Suprapubic skin (tissue), 4 donors: ENCODE measurements at regions not wholly inside any gene's neighbourhood (a gene's known extent, or its start where the extent isn't known, plus 50 kb on each side); places are given as distances from the start of the nearest gene placed in this dataset.

Experiments
- DNase-seq, 2 donors: peaks; one replicate each; pipeline ENCODE4 v3.0.0-alpha.2; 2019; ENCODE audit warnings: low spot score in 2 of 2
- H3K27ac ChIP-seq: fragments of 200-600 bp; sonication (generic); one replicate; pipeline ENCODE4 v1.5.1; 2019
- H3K27me3 ChIP-seq: fragments of 200-600 bp; sonication (generic); one replicate; pipeline ENCODE4 v1.5.1; 2019
- H3K36me3 ChIP-seq: fragments of 200-600 bp; sonication (generic); one replicate; pipeline ENCODE4 v1.5.1; 2019
- H3K4me1 ChIP-seq: fragments of 200-600 bp; sonication (generic); one replicate; pipeline ENCODE4 v1.5.1; 2019
- H3K4me3 ChIP-seq: fragments of 200-600 bp; sonication (generic); one replicate; pipeline ENCODE4 v1.5.1; 2019; ENCODE audit warnings: mild to moderate bottlenecking
- H3K9me3 ChIP-seq: fragments of 200-600 bp; sonication (generic); one replicate; pipeline ENCODE4 v1.5.1; 2019
- EP300 ChIP-seq: sonication (generic); formaldehyde crosslinking; IDR thresholded peaks from one replicate; pipeline ENCODE4 v1.6.1; 2017; ENCODE audit warnings: antibody characterized with exemption
- POLR2A ChIP-seq, 2 donors: fragments of 450-650 bp; IDR thresholded peaks; one replicate each; pipeline ENCODE4 v1.6.1; 2017; ENCODE audit warnings: antibody characterized with exemption in 2 of 2, mild to moderate bottlenecking in 2 of 2, moderate library complexity in 2 of 2
- POLR2AphosphoS5 ChIP-seq, 3 donors: sonication (generic); formaldehyde crosslinking; IDR thresholded peaks; one replicate each; pipeline ENCODE4 v1.6.1; 2017; ENCODE audit warnings: antibody characterized with exemption in 3 of 3
- WGBS: methylation state at CpG from one replicate; pipeline ENCODE4 v1.1.5; 2018; 5-methylcytosine and 5-hydroxymethylcytosine counted together
- TF ChIP-seq, protein P1 (sequence below), 2 donors: fragments of 200-600 bp in 1 of 2; fragments of 450-650 bp in 1 of 2; sonication (generic) in 1 of 2; IDR thresholded peaks; one replicate each; pipeline ENCODE4 v1.5.1; 2016 to 2019; ENCODE audit warnings: antibody characterized with exemption in 2 of 2, mild to moderate bottlenecking in 1 of 2, moderate library complexity in 1 of 2

DNA sequence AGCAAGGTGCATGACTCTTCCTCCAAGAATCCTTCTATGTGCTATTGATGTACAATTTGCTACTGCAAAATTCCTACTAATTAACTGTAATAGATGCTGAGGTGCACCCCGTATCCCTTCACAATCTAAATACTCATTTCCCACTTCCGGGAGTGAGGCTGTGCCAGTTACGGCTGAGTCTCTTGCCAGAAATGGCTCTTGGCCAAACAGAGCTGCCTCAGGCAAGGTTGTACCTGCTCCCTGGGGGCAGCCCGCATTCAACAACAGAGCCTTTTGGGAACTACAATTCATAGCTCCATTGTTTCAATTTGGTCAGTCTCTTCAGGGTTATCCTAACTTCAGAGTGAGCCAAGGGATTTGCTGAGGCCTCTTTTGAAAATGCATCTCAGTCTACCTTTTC, 789.8 kb upstream of the MAP3K7 start:
- no peak for DNase-seq

DNA sequence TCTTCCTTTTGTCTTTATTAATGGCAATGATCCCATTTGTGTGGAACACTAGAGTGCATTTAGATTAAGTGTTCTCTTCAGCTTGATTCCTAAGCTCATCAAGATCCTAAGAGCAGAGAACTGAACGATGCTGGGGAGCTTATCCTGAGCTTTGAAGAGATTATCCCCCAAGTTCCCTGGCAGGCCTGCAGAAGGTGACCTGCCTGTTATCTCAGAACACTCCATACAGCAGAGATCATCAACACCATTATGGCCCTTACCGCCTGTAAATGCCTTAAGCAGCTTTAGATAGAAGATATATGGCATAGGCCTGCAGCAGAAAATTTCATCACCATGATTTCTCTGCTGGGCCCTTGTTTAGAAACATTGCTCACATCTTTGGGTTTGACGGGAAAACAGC, 779.9 kb upstream of the MAP3K7 start:
- TF ChIP-seq POLR2AphosphoS5 (IDR thresholded peaks at IDR 0.05) = no peak
- Histone ChIP-seq H3K4me1 (no peaks in the 10 kb centered on the region), H3K4me3 (no peak overlapping the region), H3K36me3 (no peaks in the 10 kb centered on the region), H3K27ac (no peak overlapping the region), H3K27me3 (no peaks in the 10 kb centered on the region), H3K9me3 (no peaks in the 10 kb centered on the region)
- no peak for DNase-seq
- 74% methylated on average over 3 of the region's 3 CpGs for WGBS

More for the DNA sequence above, 789.8 kb upstream of the MAP3K7 start:
- no peak overlapping the region for H3K4me3 ChIP-seq
- H3K4me1 ChIP-seq = no peaks in the 10 kb centered on the region
- H3K36me3 ChIP-seq = no peaks in the 10 kb centered on the region
- H3K9me3 ChIP-seq = no peaks in the 10 kb centered on the region
- H3K27ac ChIP-seq = no peak overlapping the region
- WGBS = 60% methylated on average over 4 of the region's 4 CpGs
- TF ChIP-seq, protein P1, sequence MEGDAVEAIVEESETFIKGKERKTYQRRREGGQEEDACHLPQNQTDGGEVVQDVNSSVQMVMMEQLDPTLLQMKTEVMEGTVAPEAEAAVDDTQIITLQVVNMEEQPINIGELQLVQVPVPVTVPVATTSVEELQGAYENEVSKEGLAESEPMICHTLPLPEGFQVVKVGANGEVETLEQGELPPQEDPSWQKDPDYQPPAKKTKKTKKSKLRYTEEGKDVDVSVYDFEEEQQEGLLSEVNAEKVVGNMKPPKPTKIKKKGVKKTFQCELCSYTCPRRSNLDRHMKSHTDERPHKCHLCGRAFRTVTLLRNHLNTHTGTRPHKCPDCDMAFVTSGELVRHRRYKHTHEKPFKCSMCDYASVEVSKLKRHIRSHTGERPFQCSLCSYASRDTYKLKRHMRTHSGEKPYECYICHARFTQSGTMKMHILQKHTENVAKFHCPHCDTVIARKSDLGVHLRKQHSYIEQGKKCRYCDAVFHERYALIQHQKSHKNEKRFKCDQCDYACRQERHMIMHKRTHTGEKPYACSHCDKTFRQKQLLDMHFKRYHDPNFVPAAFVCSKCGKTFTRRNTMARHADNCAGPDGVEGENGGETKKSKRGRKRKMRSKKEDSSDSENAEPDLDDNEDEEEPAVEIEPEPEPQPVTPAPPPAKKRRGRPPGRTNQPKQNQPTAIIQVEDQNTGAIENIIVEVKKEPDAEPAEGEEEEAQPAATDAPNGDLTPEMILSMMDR (IDR thresholded peaks at IDR 0.05) = no peak
- TF ChIP-seq POLR2AphosphoS5 (IDR thresholded peaks at IDR 0.05) (no peak), EP300 (no peak)
- H3K27me3 ChIP-seq = no peaks in the 10 kb centered on the region

DNA sequence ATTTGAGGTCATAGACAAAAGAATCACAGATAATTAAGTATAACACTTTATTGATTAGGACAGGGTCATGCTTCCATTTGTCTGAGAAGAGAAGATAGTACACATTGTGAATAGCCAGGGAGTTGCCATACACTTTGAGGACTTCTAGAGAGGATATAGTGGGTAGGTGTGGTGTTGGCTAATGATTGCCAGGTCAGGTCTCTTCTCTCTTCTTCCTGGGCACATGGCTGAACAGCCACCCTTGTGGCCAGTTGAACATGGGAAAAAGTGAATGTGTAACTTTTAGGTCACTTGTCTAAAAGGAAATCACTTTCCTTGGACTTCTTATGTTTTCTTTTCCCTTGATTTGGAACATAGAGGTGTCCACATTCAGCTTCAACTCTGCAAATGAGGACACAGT, 772.1 kb upstream of the MAP3K7 start:
- Histone ChIP-seq H3K27ac (no peak overlapping the region), H3K27me3 (no peaks in the 10 kb centered on the region), H3K4me3 (no peak overlapping the region), H3K9me3 (no peaks in the 10 kb centered on the region), H3K4me1 (no peaks in the 10 kb centered on the region), H3K36me3 (no peaks in the 10 kb centered on the region)
- no peak for DNase-seq
- TF ChIP-seq POLR2A (IDR thresholded peaks at IDR 0.05) (no peak), EP300 (no peak), POLR2AphosphoS5 (IDR thresholded peaks at IDR 0.05) (no peak)
- TF ChIP-seq, protein P1 (IDR thresholded peaks at IDR 0.05) = no peak

DNA sequence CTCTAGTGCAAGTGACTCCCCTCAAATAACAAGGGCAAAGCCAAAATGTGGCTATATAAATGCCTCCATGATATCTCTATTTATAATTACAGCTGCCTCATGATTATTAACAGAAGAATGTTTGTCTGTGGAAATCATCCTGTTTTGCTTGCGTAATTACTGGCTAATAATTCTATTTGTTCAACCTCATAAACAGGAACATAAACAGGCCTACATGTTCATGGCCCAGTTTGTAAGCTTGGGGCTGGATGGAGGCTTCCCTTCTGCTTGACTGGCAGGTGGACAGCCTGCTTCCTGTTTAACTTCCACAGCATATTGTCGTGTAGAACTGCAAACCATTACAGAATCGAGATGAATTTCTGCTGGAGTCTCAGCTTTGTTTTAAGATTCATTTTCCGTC, 766.0 kb upstream of the MAP3K7 start:
- H3K9me3 ChIP-seq = no peaks in the 10 kb centered on the region
- no peak overlapping the region for H3K4me3 ChIP-seq
- no peak overlapping the region for H3K27ac ChIP-seq
- no peak for TF ChIP-seq POLR2A (IDR thresholded peaks at IDR 0.05)
- no peak for TF ChIP-seq EP300
- TF ChIP-seq, protein P1 (IDR thresholded peaks at IDR 0.05) = no peak
- TF ChIP-seq POLR2AphosphoS5 (IDR thresholded peaks at IDR 0.05) = no peak
- 66% methylated on average over 4 of the region's 4 CpGs for WGBS
- no peaks in the 10 kb centered on the region for H3K36me3 ChIP-seq
- no peaks in the 10 kb centered on the region for H3K4me1 ChIP-seq
- no peak for DNase-seq
- no peaks in the 10 kb centered on the region for H3K27me3 ChIP-seq

DNA sequence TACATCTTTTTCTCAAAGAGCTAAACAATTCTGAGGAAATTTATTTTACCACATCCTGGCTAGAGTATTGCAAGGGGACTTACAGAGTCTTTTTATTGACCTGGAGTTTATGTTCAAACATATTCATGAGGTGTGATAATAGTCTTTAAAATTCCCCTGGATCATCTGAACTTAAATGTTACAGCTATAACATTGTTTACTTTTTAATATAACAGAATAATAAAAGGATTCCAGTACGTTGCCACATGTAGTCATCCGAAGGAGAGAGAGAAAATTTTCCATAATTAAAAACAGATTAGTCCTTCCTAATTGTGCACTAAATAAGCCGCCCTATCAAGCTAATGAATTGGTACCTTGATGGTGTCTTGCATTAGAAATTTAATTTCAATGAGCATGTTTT, 765.4 kb upstream of the MAP3K7 start:
- no peak for TF ChIP-seq POLR2A (IDR thresholded peaks at IDR 0.05)
- TF ChIP-seq, protein P1 (IDR thresholded peaks at IDR 0.05) = no peak
- no peak for TF ChIP-seq EP300
- no peak for TF ChIP-seq POLR2AphosphoS5 (IDR thresholded peaks at IDR 0.05)
- H3K9me3 ChIP-seq = no peaks in the 10 kb centered on the region
- no peak overlapping the region for H3K27ac ChIP-seq
- DNase-seq = no peak
- 75% methylated on average over 3 of the region's 3 CpGs for WGBS
- no peaks in the 10 kb centered on the region for H3K27me3 ChIP-seq
- no peaks in the 10 kb centered on the region for H3K4me1 ChIP-seq
- H3K4me3 ChIP-seq = no peak overlapping the region
- H3K36me3 ChIP-seq = no peaks in the 10 kb centered on the region

DNA sequence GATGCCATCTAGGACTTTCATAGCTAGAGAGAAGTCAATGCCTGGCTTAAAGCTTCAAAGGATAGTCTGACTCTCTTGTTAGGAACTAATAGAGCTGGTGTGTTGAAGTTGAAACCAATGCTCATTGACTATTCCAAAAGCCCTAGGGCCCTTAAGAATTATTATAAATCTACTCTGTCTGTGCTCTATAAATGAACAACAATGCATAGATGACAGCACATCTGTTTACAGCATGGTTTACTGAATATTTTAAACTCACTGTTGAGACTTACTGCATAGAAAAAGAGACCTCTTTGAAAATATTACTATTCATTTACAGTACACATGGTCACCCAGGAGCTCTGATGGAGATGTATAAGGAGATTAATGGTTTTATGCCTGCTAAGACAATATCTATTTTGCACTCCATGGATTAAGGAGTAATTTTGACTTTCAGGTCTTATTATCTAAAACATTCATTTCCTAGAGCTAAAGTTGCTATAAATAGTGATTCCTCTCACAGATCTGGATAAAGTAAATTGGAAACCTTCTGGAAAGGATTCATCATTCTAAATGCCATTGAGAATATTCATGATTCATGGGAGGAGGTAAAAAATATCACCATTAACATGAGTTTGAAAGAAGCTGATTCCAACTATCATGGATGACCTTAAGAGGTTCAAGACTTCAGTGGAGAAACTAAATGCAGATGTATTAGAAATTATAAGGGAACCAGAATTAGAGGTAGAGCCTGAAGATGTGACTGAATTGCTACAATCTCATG, 763.5 kb upstream of the MAP3K7 start:
- no peak for DNase-seq
- H3K4me1 ChIP-seq = no peaks in the 10 kb centered on the region
- no peaks in the 10 kb centered on the region for H3K36me3 ChIP-seq
- H3K4me3 ChIP-seq = no peak overlapping the region
- no peak overlapping the region for H3K27ac ChIP-seq
- H3K27me3 ChIP-seq = no peaks in the 10 kb centered on the region
- TF ChIP-seq, protein P1 (IDR thresholded peaks at IDR 0.05) = no peak
- TF ChIP-seq POLR2A (IDR thresholded peaks at IDR 0.05) = no peak
- no peaks in the 10 kb centered on the region for H3K9me3 ChIP-seq
